ENCODE measurements at regions not wholly inside any gene's neighbourhood (a gene's known extent, or its start where the extent isn't known, plus 50 kb on each side); places are given as distances from the start of the nearest gene placed in this dataset.

DNA sequence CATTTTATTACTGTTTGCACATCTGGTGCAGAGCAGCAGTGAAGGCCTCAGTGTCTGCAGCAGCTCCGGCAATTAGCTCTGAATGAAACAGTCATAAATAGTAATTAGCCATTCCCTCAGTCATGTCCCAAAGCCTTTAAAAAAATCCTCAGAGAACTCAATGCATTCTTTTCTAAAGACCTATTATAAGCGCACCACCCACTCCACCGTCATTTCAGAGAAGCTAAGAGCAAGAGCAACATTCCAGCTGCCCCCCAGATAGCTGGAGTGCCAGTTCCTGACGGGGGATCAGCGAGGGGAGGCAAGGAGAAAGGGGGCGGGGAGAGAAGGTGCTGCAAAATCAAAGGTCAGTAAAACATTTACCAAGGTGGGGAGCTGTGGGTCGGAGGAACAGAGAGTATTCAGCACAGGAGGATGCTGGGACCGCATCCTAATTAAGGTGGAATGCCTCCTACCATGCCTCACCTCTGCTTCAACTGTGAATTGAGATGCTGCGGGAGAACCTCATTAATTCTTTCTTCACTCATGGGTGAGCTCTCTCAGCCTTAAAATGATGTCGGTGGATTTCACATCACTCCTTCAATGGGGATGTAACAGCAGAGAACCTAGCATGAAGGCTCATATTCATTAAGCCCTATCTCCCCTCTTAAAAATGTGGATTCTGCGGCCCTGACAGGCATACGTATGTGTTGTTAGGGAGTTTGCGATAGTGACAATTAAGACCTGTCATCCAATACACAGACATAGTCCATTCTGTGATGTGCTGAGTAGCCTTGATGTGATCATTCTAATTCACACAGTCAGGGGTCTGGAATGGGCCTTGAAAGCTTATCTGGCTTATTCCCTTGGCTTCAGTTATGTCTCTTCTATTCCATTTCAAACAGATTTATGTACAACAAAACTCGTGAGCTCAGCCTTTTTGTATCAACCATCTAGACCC lies 469.5 kb upstream of the NRSN1 start:
- no peak for ATAC-seq (ENCODE audit: low read depth)
- Histone ChIP-seq H3K4ac (ENCODE audit: low read depth, low read length) (no peak overlapping the region), H2BK5ac (ENCODE audit: low read depth, low read length, poor library complexity, severe bottlenecking) (no peak overlapping the region), H3K9me3 (ENCODE audit: control insufficient read depth, insufficient read depth, low read length) (no peaks in the 10 kb centered on the region), H4K8ac (ENCODE audit: low read depth in 2 of 2, low read length in 2 of 2) (no peak overlapping the region), H2AK5ac (ENCODE audit: low read depth, low read length) (no peak overlapping the region), H4K20me1 (ENCODE audit: insufficient read depth, low read length) (no peaks in the 10 kb centered on the region), H3K14ac (replicated peaks; ENCODE audit: low read depth, low read length) (no peak overlapping the region), H3K4me2 (ENCODE audit: low read depth, low read length) (no peak overlapping the region), H3K23ac (ENCODE audit: low read depth, low read length) (no peak overlapping the region), H4K5ac (ENCODE audit: low read depth, low read length) (no peak overlapping the region), H3K36me3 (ENCODE audit: control insufficient read depth, insufficient read depth, low read length) (no peaks in the 10 kb centered on the region), H3K56ac (ENCODE audit: extremely low read depth, insufficient read depth, low read length) (no peak overlapping the region), H3K27ac (ENCODE audit: insufficient read depth, low read length) (no peak overlapping the region), H2BK20ac (ENCODE audit: low read depth, low read length) (no peak overlapping the region), H2AK9ac (replicated peaks; ENCODE audit: low read depth, low read length, poor library complexity) (no peak overlapping the region), H3K27me3 (ENCODE audit: control insufficient read depth, insufficient read depth, low read length) (no peaks in the 10 kb centered on the region), H3K18ac (ENCODE audit: low read depth, low read length) (no peak overlapping the region), H3K4me3 (ENCODE audit: insufficient read depth, low read depth, low read length) (no peak overlapping the region), H4K91ac (ENCODE audit: insufficient read depth, low read depth, low read length) (no peak overlapping the region), H3K79me1 (ENCODE audit: low read depth in 1 of 2, low read length in 2 of 2) (no peaks in the 10 kb centered on the region), H3K9ac (ENCODE audit: low read depth, low read length) (no peak overlapping the region), H2BK15ac (ENCODE audit: low read depth, low read length) (no peak overlapping the region), H3K4me1 (ENCODE audit: control insufficient read depth, insufficient read depth, low read length) (no peaks in the 10 kb centered on the region), H2AFZ (replicated peaks; ENCODE audit: low read length, poor library complexity) (no peak overlapping the region), H2BK120ac (ENCODE audit: low read depth, low read length) (no peak overlapping the region), H3K9me1 (ENCODE audit: insufficient read depth, low read length) (no peaks in the 10 kb centered on the region)
- CTCF ChIA-PET: no interaction called here
- POLR2A ChIA-PET (ENCODE audit: unreplicated experiment): no interaction called here
- dilution Hi-C loops (cut with HindIII; ENCODE audit: low sequenced_read_pairs, unreplicated experiment) (no loop called here), intact Hi-C loops (cut with micrococcal nuclease) (loop anchor here (10.0 kb wide), 2 partner anchors 772 to 1502 kb away; no protein-coding TSS in a partner anchor), in situ Hi-C loops (cut with MboI; ENCODE audit: low sequenced_read_pairs) (no loop called here)
- no TSS peak for BruUV-seq (replicated peaks)
- TF ChIP-seq SMC3 (IDR thresholded peaks at IDR 0.05; ENCODE audit: low read depth, low read length) (no peak), NFE2L2 (IDR thresholded peaks at IDR 0.05; ENCODE audit: low read depth, low read length) (no peak), FOS (IDR thresholded peaks at IDR 0.05; ENCODE audit: low read depth, low read length) (no peak), MAFK (IDR thresholded peaks at IDR 0.05; ENCODE audit: low read depth, low read length) (no peak), RAD21 (IDR thresholded peaks at IDR 0.05; ENCODE audit: low read length) (no peak), BHLHE40 (IDR thresholded peaks at IDR 0.05; ENCODE audit: low read depth, low read length) (no peak), POLR2A (IDR thresholded peaks at IDR 0.05; ENCODE audit: low read depth, low read length) (no peak), RCOR1 (IDR thresholded peaks at IDR 0.05; ENCODE audit: insufficient replicate concordance, low read length) (no peak), CHD1 (IDR thresholded peaks at IDR 0.05; ENCODE audit: low read depth, low read length) (no peak), RFX5 (IDR thresholded peaks at IDR 0.05; ENCODE audit: low read depth, low read length) (no peak), CEBPB (IDR thresholded peaks at IDR 0.05; ENCODE audit: low read depth, low read length) (no peak), MXI1 (IDR thresholded peaks at IDR 0.05; ENCODE audit: borderline replicate concordance, low read depth, low read length) (no peak)
- TF ChIP-seq, protein P1, sequence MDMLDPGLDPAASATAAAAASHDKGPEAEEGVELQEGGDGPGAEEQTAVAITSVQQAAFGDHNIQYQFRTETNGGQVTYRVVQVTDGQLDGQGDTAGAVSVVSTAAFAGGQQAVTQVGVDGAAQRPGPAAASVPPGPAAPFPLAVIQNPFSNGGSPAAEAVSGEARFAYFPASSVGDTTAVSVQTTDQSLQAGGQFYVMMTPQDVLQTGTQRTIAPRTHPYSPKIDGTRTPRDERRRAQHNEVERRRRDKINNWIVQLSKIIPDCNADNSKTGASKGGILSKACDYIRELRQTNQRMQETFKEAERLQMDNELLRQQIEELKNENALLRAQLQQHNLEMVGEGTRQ (IDR thresholded peaks at IDR 0.05; ENCODE audit: low read depth, low read length): no peak
- TF ChIP-seq, protein P2, sequence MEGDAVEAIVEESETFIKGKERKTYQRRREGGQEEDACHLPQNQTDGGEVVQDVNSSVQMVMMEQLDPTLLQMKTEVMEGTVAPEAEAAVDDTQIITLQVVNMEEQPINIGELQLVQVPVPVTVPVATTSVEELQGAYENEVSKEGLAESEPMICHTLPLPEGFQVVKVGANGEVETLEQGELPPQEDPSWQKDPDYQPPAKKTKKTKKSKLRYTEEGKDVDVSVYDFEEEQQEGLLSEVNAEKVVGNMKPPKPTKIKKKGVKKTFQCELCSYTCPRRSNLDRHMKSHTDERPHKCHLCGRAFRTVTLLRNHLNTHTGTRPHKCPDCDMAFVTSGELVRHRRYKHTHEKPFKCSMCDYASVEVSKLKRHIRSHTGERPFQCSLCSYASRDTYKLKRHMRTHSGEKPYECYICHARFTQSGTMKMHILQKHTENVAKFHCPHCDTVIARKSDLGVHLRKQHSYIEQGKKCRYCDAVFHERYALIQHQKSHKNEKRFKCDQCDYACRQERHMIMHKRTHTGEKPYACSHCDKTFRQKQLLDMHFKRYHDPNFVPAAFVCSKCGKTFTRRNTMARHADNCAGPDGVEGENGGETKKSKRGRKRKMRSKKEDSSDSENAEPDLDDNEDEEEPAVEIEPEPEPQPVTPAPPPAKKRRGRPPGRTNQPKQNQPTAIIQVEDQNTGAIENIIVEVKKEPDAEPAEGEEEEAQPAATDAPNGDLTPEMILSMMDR (conservative IDR thresholded peaks at IDR 0.05; ENCODE audit: low read depth, low read length): no peak
- no peak for DNase-seq
- WGBS, 2 experiments (ENCODE audit: extremely low coverage in 2 of 2, insufficient read length in 1 of 2): 70% methylated on average over 2 of the region's 14 CpGs; no CpG with 5 or more reads in 1 of the 2 experiments
